NCI-H2227 treated with DMSO at 0.1 percent for 48 hours (cell line): ENCODE measurements at regions not wholly inside any gene's neighbourhood (a gene's known extent, or its start where the extent isn't known, plus 50 kb on each side); places are given as distances from the start of the nearest gene placed in this dataset.

Experiments used
- DNase-seq: peaks from one replicate; lab custom pipeline; 2025; lab: John Stamatoyannopoulos, UW

GRCh38 chr3:189117087-189117486, 54.7 kb upstream of the TPRG1 start:
- DNase-seq: no peak

- DNase-seq: no peak
Observed at GRCh38 chr3:189118896-189119295, 52.9 kb upstream of the TPRG1 start.

GRCh38 chr3:189119950-189120349, 51.8 kb upstream of the TPRG1 start:
- DNase-seq: no peak

GRCh38 chr3:189121092-189121491, 50.7 kb upstream of the TPRG1 start:
- no peak for DNase-seq
